ENCODE measurements at regions not wholly inside any gene's neighbourhood (a gene's known extent, or its start where the extent isn't known, plus 50 kb on each side); places are given as distances from the start of the nearest gene placed in this dataset.

GRCh38 chr17:63125987-63126386 lies 160.0 kb downstream of the TANC2 start:
- TF ChIP-seq YY1 (IDR thresholded peaks at IDR 0.05; ENCODE audit: insufficient read depth, insufficient read length) (no peak), ZNF274 (IDR thresholded peaks at IDR 0.05; ENCODE audit: low read depth, low read length) (no peak)

Data from NT2/D1 (cell line).